ENCODE measurements at regions not wholly inside any gene's neighbourhood (a gene's known extent, or its start where the extent isn't known, plus 50 kb on each side); places are given as distances from the start of the nearest gene placed in this dataset.
A peak's percentile ranks its signal among the peaks of the same experiment; 100 is the strongest.
"Not testable (repeated sequence)": the region's sequence is repeated elsewhere in the genome, so short reads cannot be mapped to it uniquely, and the experiment has no call there.

GRCh38 chr13:61142506-61142905 lies 273.1 kb downstream of the PCDH20 start:
- DNase-seq (ENCODE audit: low read depth, low spot score) = no peak

GRCh38 chr13:61138857-61139256 lies 276.8 kb downstream of the PCDH20 start:
- no peak for DNase-seq (ENCODE audit: low read depth, low spot score)

GRCh38 chr13:61136515-61136914 lies 279.1 kb downstream of the PCDH20 start:
- no peak for DNase-seq (ENCODE audit: low read depth, low spot score)

GRCh38 chr13:61136093-61136492 lies 279.6 kb downstream of the PCDH20 start:
- no peak for DNase-seq (ENCODE audit: low read depth, low spot score)

GRCh38 chr13:61135583-61135982 lies 280.1 kb downstream of the PCDH20 start:
- no peak for DNase-seq (ENCODE audit: low read depth, low spot score)

- no peak for DNase-seq (ENCODE audit: low read depth, low spot score)
Measured at GRCh38 chr13:61128850-61129645, 286.6 kb downstream of the PCDH20 start.

- no peak for DNase-seq (ENCODE audit: low read depth, low spot score)
Measured at GRCh38 chr13:61123538-61124289, 291.9 kb downstream of the PCDH20 start.

GRCh38 chr13:61113140-61113658 lies 302.4 kb downstream of the PCDH20 start:
- no peak for DNase-seq (ENCODE audit: low read depth, low spot score)

- no peak for DNase-seq (ENCODE audit: low read depth, low spot score)
Measured at GRCh38 chr13:61111529-61111928, 304.1 kb downstream of the PCDH20 start.

GRCh38 chr13:61110732-61111131 lies 304.9 kb downstream of the PCDH20 start:
- DNase-seq (ENCODE audit: low read depth, low spot score) = no peak

GRCh38 chr13:61109741-61110140 lies 305.9 kb downstream of the PCDH20 start:
- no peak for DNase-seq (ENCODE audit: low read depth, low spot score)

- DNase-seq (ENCODE audit: low read depth, low spot score) = no peak
Measured at GRCh38 chr13:61107989-61108388, 307.7 kb downstream of the PCDH20 start.

GRCh38 chr13:61095885-61096284 lies 319.8 kb downstream of the PCDH20 start:
- DNase-seq (ENCODE audit: low read depth, low spot score) = no peak

- DNase-seq (ENCODE audit: low read depth, low spot score) = peak; percentile 40
Measured at GRCh38 chr13:61094865-61095264, 320.8 kb downstream of the PCDH20 start.

GRCh38 chr13:61089894-61090293 lies 325.8 kb downstream of the PCDH20 start:
- DNase-seq (ENCODE audit: low read depth, low spot score) = not testable (repeated sequence)

- no peak for DNase-seq (ENCODE audit: low read depth, low spot score)
Measured at GRCh38 chr13:61086087-61086486, 329.6 kb downstream of the PCDH20 start.

GRCh38 chr13:61084988-61085387 lies 330.7 kb downstream of the PCDH20 start:
- DNase-seq (ENCODE audit: low read depth, low spot score) = no peak

- DNase-seq (ENCODE audit: low read depth, low spot score) = no peak
Measured at GRCh38 chr13:61078976-61079770, 336.5 kb downstream of the PCDH20 start.

- DNase-seq (ENCODE audit: low read depth, low spot score) = no peak
Measured at GRCh38 chr13:61052175-61052574, 363.5 kb downstream of the PCDH20 start.

GRCh38 chr13:61045251-61045650 lies 370.4 kb downstream of the PCDH20 start:
- DNase-seq (ENCODE audit: low read depth, low spot score) = no peak

GRCh38 chr13:61040181-61040580 lies 375.5 kb downstream of the PCDH20 start:
- no peak for DNase-seq (ENCODE audit: low read depth, low spot score)

- DNase-seq (ENCODE audit: low read depth, low spot score) = no peak
Measured at GRCh38 chr13:61039302-61039701, 376.3 kb downstream of the PCDH20 start.
